Stomach (tissue), 4 donors: ENCODE measurements at regions not wholly inside any gene's neighbourhood (a gene's known extent, or its start where the extent isn't known, plus 50 kb on each side); places are given as distances from the start of the nearest gene placed in this dataset.

Experiments
- EP300 ChIP-seq: sonication (generic); formaldehyde crosslinking; IDR thresholded peaks from one replicate; pipeline ENCODE4 v1.6.1; 2017; ENCODE audit warnings: antibody characterized with exemption
- POLR2A ChIP-seq, 4 donors: fragments of 450-650 bp; IDR thresholded peaks; one replicate each; pipeline ENCODE4 v1.6.1; 2016; ENCODE audit warnings: antibody characterized with exemption in 4 of 4, control low read depth in 2 of 4, mild to moderate bottlenecking in 1 of 4, moderate library complexity in 1 of 4
- POLR2AphosphoS5 ChIP-seq, 3 donors: sonication (generic); formaldehyde crosslinking; IDR thresholded peaks; one replicate each; pipeline ENCODE4 v1.6.1; 2016; ENCODE audit warnings: antibody characterized with exemption in 3 of 3
- TF ChIP-seq, protein P1 (sequence below), 7 experiments: fragments of 450-650 bp in 4 of 7; fragments of 200-600 bp in 3 of 7; sonication (generic) in 3 of 7; IDR thresholded peaks; one replicate each; pipeline ENCODE4 v1.5.1; 2016 to 2019; ENCODE audit warnings: antibody characterized with exemption in 7 of 7, control low read depth in 2 of 7, mild to moderate bottlenecking in 1 of 7

GRCh38 chr14:48744202-48744601 is 842.0 kb downstream of the RPS29 start:
- TF ChIP-seq, protein P1, sequence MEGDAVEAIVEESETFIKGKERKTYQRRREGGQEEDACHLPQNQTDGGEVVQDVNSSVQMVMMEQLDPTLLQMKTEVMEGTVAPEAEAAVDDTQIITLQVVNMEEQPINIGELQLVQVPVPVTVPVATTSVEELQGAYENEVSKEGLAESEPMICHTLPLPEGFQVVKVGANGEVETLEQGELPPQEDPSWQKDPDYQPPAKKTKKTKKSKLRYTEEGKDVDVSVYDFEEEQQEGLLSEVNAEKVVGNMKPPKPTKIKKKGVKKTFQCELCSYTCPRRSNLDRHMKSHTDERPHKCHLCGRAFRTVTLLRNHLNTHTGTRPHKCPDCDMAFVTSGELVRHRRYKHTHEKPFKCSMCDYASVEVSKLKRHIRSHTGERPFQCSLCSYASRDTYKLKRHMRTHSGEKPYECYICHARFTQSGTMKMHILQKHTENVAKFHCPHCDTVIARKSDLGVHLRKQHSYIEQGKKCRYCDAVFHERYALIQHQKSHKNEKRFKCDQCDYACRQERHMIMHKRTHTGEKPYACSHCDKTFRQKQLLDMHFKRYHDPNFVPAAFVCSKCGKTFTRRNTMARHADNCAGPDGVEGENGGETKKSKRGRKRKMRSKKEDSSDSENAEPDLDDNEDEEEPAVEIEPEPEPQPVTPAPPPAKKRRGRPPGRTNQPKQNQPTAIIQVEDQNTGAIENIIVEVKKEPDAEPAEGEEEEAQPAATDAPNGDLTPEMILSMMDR (IDR thresholded peaks at IDR 0.05) = no peak
- TF ChIP-seq EP300 = no peak
- TF ChIP-seq POLR2A (IDR thresholded peaks at IDR 0.05) = no peak
- TF ChIP-seq POLR2AphosphoS5 (IDR thresholded peaks at IDR 0.05) = no peak
